Progenitor cell of endocrine pancreas (in vitro differentiated cells): ENCODE measurements at regions not wholly inside any gene's neighbourhood (a gene's known extent, or its start where the extent isn't known, plus 50 kb on each side); places are given as distances from the start of the nearest gene placed in this dataset.

Experiments
- DNase-seq: peaks from one replicate; pipeline ENCODE4 v3.0.0; 2021; ENCODE audit warnings: low spot score; ENCODE audit not compliant: unreplicated experiment
- H3K27ac Mint-ChIP-seq: 2 replicates; pipeline ENCODE4 v1.8.0; 2021; ENCODE audit warnings: mild to moderate bottlenecking, moderate library complexity, mixed read lengths
- H3K27me3 Mint-ChIP-seq: 2 replicates; pipeline ENCODE4 v1.8.0; 2021; ENCODE audit warnings: mixed read lengths
- H3K36me3 Mint-ChIP-seq: 2 replicates; pipeline ENCODE4 v1.8.0; 2022; ENCODE audit warnings: mixed read lengths; ENCODE audit not compliant: insufficient read depth
- H3K4me1 Mint-ChIP-seq: 2 replicates; pipeline ENCODE4 v1.8.0; 2021; ENCODE audit warnings: low read depth, mixed read lengths
- H3K4me3 Mint-ChIP-seq: 2 replicates; pipeline ENCODE4 v1.8.0; 2021; ENCODE audit warnings: low read depth, mild to moderate bottlenecking, moderate library complexity, mixed read lengths
- H3K9me3 Mint-ChIP-seq: 2 replicates; pipeline ENCODE4 v1.8.0; 2021; ENCODE audit warnings: low read depth, mixed read lengths
- TF ChIP-seq, protein P1 (sequence below): fragments of 200-600 bp; sonication (generic); IDR thresholded peaks from one replicate; pipeline ENCODE4 v1.5.0; 2021; ENCODE audit warnings: antibody characterized with exemption, mild to moderate bottlenecking; ENCODE audit not compliant: unreplicated experiment

DNA sequence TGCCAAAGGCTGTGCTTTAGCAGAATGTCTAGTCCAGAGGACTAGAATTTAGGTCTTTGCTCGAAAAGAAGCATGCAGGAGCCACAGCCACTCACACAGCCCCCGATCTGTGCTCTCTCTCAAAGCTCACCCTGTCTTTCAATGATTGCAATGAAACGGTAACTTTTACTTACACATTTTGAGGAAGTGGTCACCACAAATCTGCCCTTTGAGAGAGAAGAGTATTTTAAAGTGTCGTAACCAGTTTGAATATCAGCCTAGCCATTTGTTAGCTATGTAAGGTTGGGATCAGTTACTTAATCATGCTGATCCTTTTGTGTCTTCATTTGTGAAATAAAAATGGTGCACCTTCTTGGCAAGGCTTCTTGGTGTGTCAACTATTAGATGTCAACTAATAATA, 209.0 kb downstream of the TFAP2A start:
- no peak overlapping the region for H3K4me3 Mint-ChIP-seq
- peaks cover 3% of the 10 kb centered on the region for H3K9me3 Mint-ChIP-seq
- no peaks in the 10 kb centered on the region for H3K36me3 Mint-ChIP-seq
- DNase-seq, result no peak
- peaks cover 11% of the 10 kb centered on the region for H3K27me3 Mint-ChIP-seq
- no peak overlapping the region for H3K27ac Mint-ChIP-seq
- TF ChIP-seq, protein P1, sequence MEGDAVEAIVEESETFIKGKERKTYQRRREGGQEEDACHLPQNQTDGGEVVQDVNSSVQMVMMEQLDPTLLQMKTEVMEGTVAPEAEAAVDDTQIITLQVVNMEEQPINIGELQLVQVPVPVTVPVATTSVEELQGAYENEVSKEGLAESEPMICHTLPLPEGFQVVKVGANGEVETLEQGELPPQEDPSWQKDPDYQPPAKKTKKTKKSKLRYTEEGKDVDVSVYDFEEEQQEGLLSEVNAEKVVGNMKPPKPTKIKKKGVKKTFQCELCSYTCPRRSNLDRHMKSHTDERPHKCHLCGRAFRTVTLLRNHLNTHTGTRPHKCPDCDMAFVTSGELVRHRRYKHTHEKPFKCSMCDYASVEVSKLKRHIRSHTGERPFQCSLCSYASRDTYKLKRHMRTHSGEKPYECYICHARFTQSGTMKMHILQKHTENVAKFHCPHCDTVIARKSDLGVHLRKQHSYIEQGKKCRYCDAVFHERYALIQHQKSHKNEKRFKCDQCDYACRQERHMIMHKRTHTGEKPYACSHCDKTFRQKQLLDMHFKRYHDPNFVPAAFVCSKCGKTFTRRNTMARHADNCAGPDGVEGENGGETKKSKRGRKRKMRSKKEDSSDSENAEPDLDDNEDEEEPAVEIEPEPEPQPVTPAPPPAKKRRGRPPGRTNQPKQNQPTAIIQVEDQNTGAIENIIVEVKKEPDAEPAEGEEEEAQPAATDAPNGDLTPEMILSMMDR, result no peak
- H3K4me1 Mint-ChIP-seq, result no peaks in the 10 kb centered on the region

DNA sequence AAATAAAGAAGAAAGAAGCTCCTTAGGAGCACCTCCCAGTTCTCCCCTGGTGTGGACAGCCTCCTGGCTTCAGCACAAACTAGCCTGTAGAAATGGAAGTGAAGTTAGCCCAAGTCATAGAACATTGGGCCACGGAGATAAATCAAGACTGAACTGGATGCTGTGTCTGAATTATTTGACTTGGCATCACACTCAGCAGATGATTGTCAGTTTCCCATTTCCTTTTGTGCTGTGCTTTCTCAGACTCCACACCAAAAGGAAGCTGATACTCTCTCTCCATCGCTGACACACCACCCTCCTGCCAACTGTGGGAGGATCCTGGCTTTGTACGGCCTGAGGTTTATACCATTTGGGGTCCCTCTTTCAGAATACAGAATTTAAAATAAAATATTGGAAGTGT, 209.8 kb downstream of the TFAP2A start:
- TF ChIP-seq, protein P1, result no peak
- H3K4me1 Mint-ChIP-seq, result no peaks in the 10 kb centered on the region
- H3K36me3 Mint-ChIP-seq, result no peaks in the 10 kb centered on the region
- no peak overlapping the region for H3K4me3 Mint-ChIP-seq
- DNase-seq, result no peak
- no peak overlapping the region for H3K27ac Mint-ChIP-seq
- peaks cover 7% of the 10 kb centered on the region for H3K9me3 Mint-ChIP-seq
- peaks cover 8% of the 10 kb centered on the region for H3K27me3 Mint-ChIP-seq

DNA sequence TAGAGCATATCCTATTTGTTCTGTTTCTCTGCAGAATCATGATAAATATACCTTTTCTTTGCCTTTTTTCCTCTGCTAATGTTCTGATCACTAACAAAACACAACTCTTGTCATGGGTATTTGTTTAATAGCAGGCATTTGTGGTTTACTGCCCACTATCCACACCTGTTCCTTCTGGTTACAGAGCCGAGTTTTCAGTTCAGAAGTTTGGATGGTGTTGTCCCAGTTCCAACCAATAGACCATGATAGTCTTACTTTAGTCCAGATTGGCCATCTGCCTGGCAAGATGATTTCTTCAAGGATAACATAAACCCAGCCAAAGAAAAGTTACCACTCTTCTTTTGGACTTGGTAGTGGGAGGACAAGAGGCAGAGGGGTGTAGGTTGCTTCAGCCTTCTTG, 211.2 kb downstream of the TFAP2A start:
- Mint-ChIP-seq H3K9me3 (peaks cover 5% of the 10 kb centered on the region), H3K27ac (no peak overlapping the region), H3K4me3 (no peak overlapping the region), H3K36me3 (no peaks in the 10 kb centered on the region), H3K27me3 (peaks cover 7% of the 10 kb centered on the region), H3K4me1 (no peaks in the 10 kb centered on the region)
- no peak for DNase-seq
- TF ChIP-seq, protein P1, result no peak

DNA sequence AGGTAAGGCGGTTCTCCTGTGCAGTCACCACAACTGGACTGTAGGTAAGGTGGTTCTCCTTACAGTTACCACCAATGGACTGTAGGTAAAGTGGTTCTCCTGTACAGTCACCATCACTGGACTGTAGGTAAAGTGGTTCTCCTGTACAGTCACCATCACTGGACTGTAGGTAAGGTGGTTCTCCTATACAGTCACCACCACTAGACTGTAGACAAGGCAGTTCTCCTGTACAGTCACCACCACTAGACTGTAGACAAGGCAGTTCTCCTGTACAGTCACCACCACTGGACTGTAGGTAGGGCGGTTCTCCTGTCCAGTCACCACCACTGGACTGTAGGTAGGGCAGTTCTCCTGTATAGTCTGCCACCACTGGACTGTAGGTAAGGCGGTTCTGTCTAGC, 212.3 kb downstream of the TFAP2A start:
- peaks cover 7% of the 10 kb centered on the region for H3K27me3 Mint-ChIP-seq
- no peak for DNase-seq
- TF ChIP-seq, protein P1, result no peak
- peaks cover 5% of the 10 kb centered on the region for H3K9me3 Mint-ChIP-seq
- H3K4me3 Mint-ChIP-seq, result no peak overlapping the region
- no peak overlapping the region for H3K27ac Mint-ChIP-seq
- H3K36me3 Mint-ChIP-seq, result no peaks in the 10 kb centered on the region
- no peaks in the 10 kb centered on the region for H3K4me1 Mint-ChIP-seq

DNA sequence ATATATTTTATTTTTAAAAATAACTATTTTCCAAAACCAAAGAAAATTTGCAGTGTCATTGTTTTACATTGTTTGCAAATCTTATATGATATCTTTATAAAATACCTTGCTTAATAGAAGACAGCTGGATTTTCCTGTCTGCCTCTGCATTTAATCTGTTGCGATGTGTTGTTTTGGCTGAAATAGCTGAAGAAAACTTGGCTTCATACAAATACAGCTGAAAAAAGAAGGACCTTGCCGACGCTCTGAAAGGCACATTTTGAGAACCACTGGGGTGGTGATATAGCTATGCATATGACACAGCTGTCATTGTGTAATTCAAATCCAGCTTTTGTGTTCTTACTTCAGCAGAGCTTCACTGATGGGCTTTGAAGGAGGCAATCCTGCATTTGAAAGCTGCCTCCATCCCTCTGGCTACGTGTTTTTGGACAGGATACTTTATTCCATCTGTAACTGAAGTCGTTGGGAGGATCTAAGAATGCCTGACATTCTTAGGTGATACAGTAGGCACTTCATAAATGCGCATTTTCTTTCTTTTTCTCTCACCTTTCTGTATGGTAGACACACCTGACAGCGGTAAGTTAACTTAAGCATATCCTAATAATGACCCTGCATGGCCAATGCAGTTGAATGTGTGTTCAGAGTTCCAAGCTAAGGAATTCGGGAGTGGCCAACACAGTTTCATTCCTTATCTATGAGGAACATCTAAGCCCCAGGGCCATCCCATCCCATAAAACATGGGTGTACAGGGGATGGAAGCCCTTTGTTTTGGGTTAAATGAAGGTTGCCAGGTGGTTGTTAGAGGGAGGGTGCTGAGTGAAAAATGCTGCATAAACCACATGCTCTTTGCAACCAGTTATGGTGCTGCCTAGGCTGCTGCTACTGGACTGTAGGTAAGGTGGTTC, 213.0 kb downstream of the TFAP2A start:
- Mint-ChIP-seq H3K27me3 (peaks cover 7% of the 10 kb centered on the region), H3K27ac (no peak overlapping the region), H3K36me3 (no peaks in the 10 kb centered on the region), H3K4me1 (no peaks in the 10 kb centered on the region), H3K4me3 (no peak overlapping the region), H3K9me3 (peaks cover 5% of the 10 kb centered on the region)
- TF ChIP-seq, protein P1, result no peak
- no peak for DNase-seq
